GM21423 (cell line): ENCODE measurements at regions not wholly inside any gene's neighbourhood (a gene's known extent, or its start where the extent isn't known, plus 50 kb on each side); places are given as distances from the start of the nearest gene placed in this dataset.

Experiments
- ATAC-seq: cut with Tn5 transposase; IDR thresholded peaks from one replicate; pipeline ENCODE4 v1.9.1; 2021; ENCODE audit warnings: mild to moderate bottlenecking, moderate library complexity; ENCODE audit not compliant: unreplicated experiment

- no peak for ATAC-seq
Observed at GRCh38 chr2:19045151-19045550, 313.3 kb downstream of the OSR1 start.

- no peak for ATAC-seq
Observed at GRCh38 chr2:19043893-19044292, 314.5 kb downstream of the OSR1 start.

GRCh38 chr2:19041434-19042041, 316.9 kb downstream of the OSR1 start:
- ATAC-seq: no peak

- ATAC-seq: no peak
Observed at GRCh38 chr2:19038071-19039015, 320.1 kb downstream of the OSR1 start.

GRCh38 chr2:19036091-19036490, 322.3 kb downstream of the OSR1 start:
- ATAC-seq: no peak

GRCh38 chr2:19035238-19035637, 323.2 kb downstream of the OSR1 start:
- ATAC-seq: no peak

- no peak for ATAC-seq
Observed at GRCh38 chr2:19033240-19033639, 325.2 kb downstream of the OSR1 start.

GRCh38 chr2:19031642-19032041, 326.8 kb downstream of the OSR1 start:
- ATAC-seq: no peak

GRCh38 chr2:19029655-19030054, 328.8 kb downstream of the OSR1 start:
- no peak for ATAC-seq

- ATAC-seq: no peak
Observed at GRCh38 chr2:19028587-19029375, 329.6 kb downstream of the OSR1 start.

GRCh38 chr2:19027626-19028025, 330.8 kb downstream of the OSR1 start:
- ATAC-seq: no peak

GRCh38 chr2:19026261-19026660, 332.2 kb downstream of the OSR1 start:
- no peak for ATAC-seq

- ATAC-seq: no peak
Observed at GRCh38 chr2:19022334-19022733, 336.1 kb downstream of the OSR1 start.

GRCh38 chr2:19021721-19022120, 336.7 kb downstream of the OSR1 start:
- ATAC-seq: no peak

GRCh38 chr2:19021100-19021476, 337.3 kb downstream of the OSR1 start:
- no peak for ATAC-seq

- ATAC-seq: no peak
Observed at GRCh38 chr2:19020144-19021099, 338.0 kb downstream of the OSR1 start.

GRCh38 chr2:19009510-19009909, 348.9 kb downstream of the OSR1 start:
- no peak for ATAC-seq

- no peak for ATAC-seq
Observed at GRCh38 chr2:19003554-19003953, 354.9 kb downstream of the OSR1 start.

GRCh38 chr2:19000776-19001175, 357.6 kb downstream of the OSR1 start:
- ATAC-seq: no peak

- no peak for ATAC-seq
Observed at GRCh38 chr2:18999198-18999597, 359.2 kb downstream of the OSR1 start.
